GM10266 (cell line): ENCODE measurements at regions not wholly inside any gene's neighbourhood (a gene's known extent, or its start where the extent isn't known, plus 50 kb on each side); places are given as distances from the start of the nearest gene placed in this dataset.
"Not testable (repeated sequence)": the region's sequence is repeated elsewhere in the genome, so short reads cannot be mapped to it uniquely, and the experiment has no call there.

Experiments
- DNase-seq: peaks from one replicate; pipeline ENCODE4 v3.0.0; 2012; ENCODE audit errors: extremely low spot score
- TF ChIP-seq, protein P1 (sequence below): IDR thresholded peaks from 2 replicates; pipeline ENCODE4 v1.5.1; 2012; ENCODE audit warnings: mild to moderate bottlenecking, low read depth; ENCODE audit not compliant: control insufficient read depth, insufficient read depth; ENCODE audit errors: missing control alignments

DNA sequence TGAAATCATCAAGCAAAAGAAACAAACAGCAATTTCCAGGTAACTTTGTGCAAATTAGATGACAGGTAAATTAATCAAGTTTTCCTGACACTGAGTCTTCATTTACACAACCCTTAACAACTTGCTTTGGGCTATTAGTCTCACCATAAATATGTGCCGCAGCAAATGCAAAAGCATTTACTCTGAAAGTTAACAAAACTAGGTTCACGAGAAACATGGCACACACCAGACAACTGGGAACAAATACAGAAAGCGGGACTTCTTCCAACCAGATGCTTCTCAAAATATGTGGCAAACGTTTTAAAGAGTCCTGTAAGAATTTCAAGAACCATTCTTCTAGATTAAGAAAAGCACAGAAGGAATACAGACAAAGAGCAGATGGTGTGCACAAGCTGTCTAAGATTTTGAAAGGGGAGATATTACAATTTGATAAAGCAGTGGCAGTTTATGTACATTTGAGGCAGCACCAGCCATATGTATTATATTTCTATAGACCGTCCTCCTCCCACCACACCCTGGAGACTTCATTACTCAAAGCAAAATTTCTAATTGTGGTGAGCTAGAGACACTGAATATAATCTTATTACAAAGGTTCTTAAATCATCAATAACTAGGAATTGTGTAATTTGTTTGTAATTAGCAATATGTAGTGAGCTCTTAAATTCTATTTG is 192.5 kb upstream of the ADAMTS3 start:
- TF ChIP-seq, protein P1, sequence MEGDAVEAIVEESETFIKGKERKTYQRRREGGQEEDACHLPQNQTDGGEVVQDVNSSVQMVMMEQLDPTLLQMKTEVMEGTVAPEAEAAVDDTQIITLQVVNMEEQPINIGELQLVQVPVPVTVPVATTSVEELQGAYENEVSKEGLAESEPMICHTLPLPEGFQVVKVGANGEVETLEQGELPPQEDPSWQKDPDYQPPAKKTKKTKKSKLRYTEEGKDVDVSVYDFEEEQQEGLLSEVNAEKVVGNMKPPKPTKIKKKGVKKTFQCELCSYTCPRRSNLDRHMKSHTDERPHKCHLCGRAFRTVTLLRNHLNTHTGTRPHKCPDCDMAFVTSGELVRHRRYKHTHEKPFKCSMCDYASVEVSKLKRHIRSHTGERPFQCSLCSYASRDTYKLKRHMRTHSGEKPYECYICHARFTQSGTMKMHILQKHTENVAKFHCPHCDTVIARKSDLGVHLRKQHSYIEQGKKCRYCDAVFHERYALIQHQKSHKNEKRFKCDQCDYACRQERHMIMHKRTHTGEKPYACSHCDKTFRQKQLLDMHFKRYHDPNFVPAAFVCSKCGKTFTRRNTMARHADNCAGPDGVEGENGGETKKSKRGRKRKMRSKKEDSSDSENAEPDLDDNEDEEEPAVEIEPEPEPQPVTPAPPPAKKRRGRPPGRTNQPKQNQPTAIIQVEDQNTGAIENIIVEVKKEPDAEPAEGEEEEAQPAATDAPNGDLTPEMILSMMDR: no peak
- no peak for DNase-seq

DNA sequence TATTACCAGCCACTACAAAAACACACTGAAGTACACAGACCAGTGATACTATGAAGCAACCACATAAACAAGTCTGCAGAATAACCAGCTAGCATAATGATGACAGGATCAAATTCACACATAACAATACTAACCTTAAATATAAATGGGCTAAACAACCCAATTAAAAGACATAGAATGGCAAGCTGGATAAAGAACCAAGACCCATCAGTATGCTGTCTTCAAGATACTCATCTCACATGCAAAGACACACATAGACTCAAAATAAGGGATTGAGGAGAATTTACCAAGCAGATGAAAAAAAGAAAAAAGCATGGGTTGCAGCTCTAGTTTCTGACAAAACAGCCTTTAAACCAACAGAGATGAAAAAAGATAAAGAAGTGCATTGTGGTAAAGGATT is 184.4 kb upstream of the ADAMTS3 start:
- not testable (repeated sequence) for DNase-seq

- no peak for DNase-seq
- TF ChIP-seq, protein P1: no peak
Observed at GRCh38 chr4:72744103-72744725, 175.2 kb upstream of the ADAMTS3 start.

DNA sequence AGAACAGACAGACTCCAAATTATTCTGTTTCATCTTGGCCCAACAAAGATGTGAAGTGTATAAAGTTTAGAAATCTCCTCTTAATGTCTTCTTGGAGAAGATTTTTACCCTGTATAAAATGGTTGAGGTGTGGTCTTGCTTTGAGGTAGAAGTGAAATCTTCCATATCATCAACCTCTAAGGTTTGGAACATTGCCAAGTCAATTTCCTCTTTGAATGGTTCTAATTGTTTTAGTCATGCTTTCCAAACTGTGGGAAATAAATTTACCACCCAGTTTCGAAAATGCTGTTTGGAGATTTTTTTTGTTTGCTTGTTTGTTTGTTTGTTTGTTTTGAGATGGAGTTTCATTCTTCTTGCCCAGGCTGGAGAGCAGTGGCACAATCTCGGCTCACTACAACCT is 174.1 kb upstream of the ADAMTS3 start:
- no peak for DNase-seq
- TF ChIP-seq, protein P1: no peak

GRCh38 chr4:72715299-72715698 is 146.3 kb upstream of the ADAMTS3 start:
- TF ChIP-seq, protein P1: no peak

DNA sequence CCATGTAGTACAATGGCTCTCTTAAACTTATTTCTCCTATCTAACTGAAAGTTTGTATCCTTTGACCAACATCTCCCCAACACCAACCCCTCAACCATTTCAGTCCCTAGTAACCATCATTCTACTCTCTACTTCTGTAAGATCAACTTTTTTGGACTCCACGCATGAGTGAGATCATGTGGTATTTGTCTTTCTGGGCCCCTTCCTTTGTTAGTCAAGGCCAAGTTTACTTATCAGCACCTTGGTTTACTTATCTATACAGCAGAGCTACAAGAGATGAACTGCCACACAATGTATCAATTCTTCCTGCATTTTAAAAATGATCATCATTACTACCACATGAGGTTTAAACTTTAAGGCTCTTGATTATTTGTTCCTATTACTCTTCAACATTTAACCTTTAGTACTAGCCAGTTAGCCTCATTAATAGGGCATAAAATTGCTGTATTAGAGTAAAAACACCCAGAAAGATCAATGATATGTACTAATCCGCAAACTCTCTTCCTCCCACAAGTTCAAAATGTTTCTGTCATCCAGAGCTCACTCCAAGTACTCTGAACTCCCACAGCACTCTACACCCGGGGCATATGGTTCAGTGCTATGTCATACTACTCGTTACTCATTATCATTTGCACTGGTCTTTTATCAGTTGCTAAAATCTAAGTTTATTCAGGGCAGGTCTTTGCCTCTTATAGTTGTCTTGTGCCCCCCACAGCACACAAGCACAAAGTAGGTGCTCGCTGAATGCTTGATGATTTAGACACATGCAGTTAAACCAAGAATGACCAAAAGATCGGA is 145.7 kb upstream of the ADAMTS3 start:
- DNase-seq: no peak
- TF ChIP-seq, protein P1: no peak

More at GRCh38 chr4:72715299-72715698, 146.3 kb upstream of the ADAMTS3 start:
- DNase-seq: no peak

DNA sequence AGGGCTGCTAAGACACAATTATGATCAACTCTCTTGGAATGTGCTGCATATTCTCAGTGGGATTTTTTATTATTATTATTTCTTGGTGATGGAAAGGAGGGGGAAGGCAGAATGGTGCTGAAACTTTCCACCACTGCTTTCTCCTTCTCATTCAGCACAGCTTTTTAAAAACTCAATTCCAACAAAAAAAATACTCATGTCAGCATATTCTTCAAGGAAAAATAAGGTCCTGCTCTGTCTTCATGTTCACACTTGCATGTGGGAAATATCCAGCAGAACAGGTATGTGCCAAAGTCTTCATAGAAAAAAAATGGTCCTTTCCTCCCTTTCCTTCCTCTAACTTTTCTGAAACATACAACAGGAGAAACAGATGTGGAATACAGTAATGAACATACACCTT is 144.0 kb upstream of the ADAMTS3 start:
- TF ChIP-seq, protein P1: no peak
- no peak for DNase-seq
